Activated naive CD4-positive, alpha-beta T cell treated with anti-CD3 and anti-CD28 coated beads for 36 hours (primary cell): ENCODE measurements at regions not wholly inside any gene's neighbourhood (a gene's known extent, or its start where the extent isn't known, plus 50 kb on each side); places are given as distances from the start of the nearest gene placed in this dataset.

Experiments used
- CTCF ChIA-PET: fragments of 350-600 bp; sonication (Branson Sonifier 250); formaldehyde crosslinking; loops from one replicate; lab custom pipeline; 2021; ENCODE audit warnings: antibody characterized with exemption; lab: Charles Lee
- DNase-seq: peaks from one replicate; pipeline ENCODE4 v3.0.0-alpha.2; 2020
- H3K27ac Mint-ChIP-seq: one replicate; pipeline ENCODE4 v1.8.0; 2021; ENCODE audit warnings: mild to moderate bottlenecking, mixed read lengths
- H3K27me3 Mint-ChIP-seq: one replicate; pipeline ENCODE4 v1.8.0; 2021; ENCODE audit warnings: low read depth, mixed read lengths
- H3K36me3 Mint-ChIP-seq: one replicate; pipeline ENCODE4 v1.8.0; 2021; ENCODE audit warnings: low read depth, mixed read lengths
- H3K4me1 Mint-ChIP-seq: one replicate; pipeline ENCODE4 v1.8.0; 2021; ENCODE audit warnings: low read depth, mixed read lengths
- H3K4me3 Mint-ChIP-seq: one replicate; pipeline ENCODE4 v1.8.0; 2021; ENCODE audit warnings: mild to moderate bottlenecking, moderate library complexity, mixed read lengths
- H3K9me3 Mint-ChIP-seq: one replicate; pipeline ENCODE4 v1.8.0; 2021; ENCODE audit warnings: mixed read lengths
- intact Hi-C: fragments of 100-400 bp; cut with micrococcal nuclease; formaldehyde crosslinking; loops from one replicate; pipeline ENCODE4 v1.15.1; 2023

DNA sequence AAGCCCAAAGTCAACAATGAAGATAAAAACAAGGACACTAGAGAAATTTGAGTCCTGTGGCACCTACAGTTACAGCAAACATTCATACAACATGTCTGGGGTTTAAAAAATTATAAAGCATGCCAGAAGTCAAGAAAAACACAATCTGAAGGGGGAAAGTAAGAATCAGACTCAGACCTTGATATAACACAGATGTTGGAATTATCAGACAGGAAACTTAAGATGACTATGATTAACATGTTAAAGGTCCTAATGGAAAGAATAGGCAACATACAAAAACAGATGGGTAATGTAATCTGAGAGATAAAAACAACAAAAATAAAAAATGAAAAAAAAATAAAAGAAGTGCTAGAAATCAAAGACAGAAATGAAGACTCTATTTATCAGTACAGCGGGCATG lies 446.5 kb downstream of the SPRY1 start:
- no peaks in the 10 kb centered on the region for H3K27me3 Mint-ChIP-seq
- H3K27ac Mint-ChIP-seq, result no peak overlapping the region
- no peaks in the 10 kb centered on the region for H3K9me3 Mint-ChIP-seq
- no peaks in the 10 kb centered on the region for H3K36me3 Mint-ChIP-seq
- no peak for DNase-seq
- CTCF ChIA-PET, result no interaction called here
- H3K4me1 Mint-ChIP-seq, result no peaks in the 10 kb centered on the region
- intact Hi-C loops, result no loop called here
- no peak overlapping the region for H3K4me3 Mint-ChIP-seq

DNA sequence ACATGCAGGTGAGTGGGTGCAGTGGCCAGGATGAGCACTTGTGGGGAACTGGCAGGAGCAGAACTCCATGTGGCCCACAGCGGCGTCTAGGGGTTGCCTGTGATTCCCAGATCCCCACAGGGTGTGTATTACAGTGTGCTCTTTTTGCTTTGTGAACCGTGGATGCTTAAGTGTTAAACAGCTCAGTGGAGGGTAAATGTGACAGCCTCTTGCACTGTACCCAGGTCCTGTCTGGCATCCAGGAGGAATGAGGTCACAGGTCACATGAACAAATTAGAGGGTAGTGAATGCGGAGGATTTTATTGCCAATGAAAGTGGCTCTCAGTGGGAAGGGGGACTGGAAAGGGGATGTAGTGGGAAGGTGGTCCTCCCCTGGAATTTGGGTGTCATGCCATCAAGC lies 447.8 kb downstream of the SPRY1 start:
- Mint-ChIP-seq H3K9me3 (no peaks in the 10 kb centered on the region), H3K36me3 (no peaks in the 10 kb centered on the region), H3K27me3 (no peaks in the 10 kb centered on the region), H3K27ac (no peak overlapping the region), H3K4me3 (no peak overlapping the region), H3K4me1 (no peaks in the 10 kb centered on the region)
- intact Hi-C loops, result no loop called here
- CTCF ChIA-PET, result no interaction called here
- no peak for DNase-seq

DNA sequence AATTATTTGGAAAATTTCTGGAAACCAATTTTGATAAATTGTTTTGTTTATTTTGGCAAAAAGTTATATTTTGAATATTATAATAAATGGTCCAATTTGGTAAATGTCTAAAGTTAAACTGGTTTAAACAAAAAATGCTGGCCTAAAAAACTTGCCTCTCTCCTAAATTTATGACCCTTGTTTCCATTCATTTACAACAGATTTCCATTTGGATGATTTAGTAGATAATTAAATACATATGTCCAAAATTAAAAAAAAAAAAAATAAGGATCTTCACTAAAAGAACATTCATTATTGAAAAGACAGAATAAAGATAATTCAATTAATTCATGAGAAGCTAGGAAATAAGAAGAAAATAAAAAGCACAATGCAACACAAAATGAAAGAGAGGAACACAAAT lies 449.5 kb downstream of the SPRY1 start:
- H3K36me3 Mint-ChIP-seq, result no peaks in the 10 kb centered on the region
- no peak overlapping the region for H3K4me3 Mint-ChIP-seq
- CTCF ChIA-PET, result no interaction called here
- H3K4me1 Mint-ChIP-seq, result no peaks in the 10 kb centered on the region
- intact Hi-C loops, result no loop called here
- H3K27ac Mint-ChIP-seq, result no peak overlapping the region
- no peaks in the 10 kb centered on the region for H3K27me3 Mint-ChIP-seq
- no peaks in the 10 kb centered on the region for H3K9me3 Mint-ChIP-seq
- no peak for DNase-seq

DNA sequence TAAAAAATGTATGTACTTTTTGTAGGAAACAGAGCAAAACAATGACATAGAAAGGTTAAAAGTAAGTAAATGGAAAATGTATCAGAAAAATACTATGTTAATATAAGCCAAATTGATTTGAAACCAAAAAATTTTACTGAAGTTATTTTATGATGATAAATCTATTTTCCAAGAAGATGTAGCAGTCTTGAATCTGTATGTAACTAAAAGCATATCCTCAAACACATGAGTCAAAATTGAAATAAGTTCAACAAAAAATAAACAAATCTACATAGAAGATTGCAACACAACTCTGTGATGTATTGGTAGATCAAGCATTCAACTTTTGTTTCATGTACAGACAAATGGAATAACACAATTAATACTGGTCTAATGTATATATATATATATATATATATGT lies 450.0 kb downstream of the SPRY1 start:
- H3K27ac Mint-ChIP-seq, result no peak overlapping the region
- CTCF ChIA-PET, result no interaction called here
- no peaks in the 10 kb centered on the region for H3K36me3 Mint-ChIP-seq
- no peak for DNase-seq
- intact Hi-C loops, result no loop called here
- no peaks in the 10 kb centered on the region for H3K27me3 Mint-ChIP-seq
- no peak overlapping the region for H3K4me3 Mint-ChIP-seq
- no peaks in the 10 kb centered on the region for H3K4me1 Mint-ChIP-seq
- H3K9me3 Mint-ChIP-seq, result no peaks in the 10 kb centered on the region

DNA sequence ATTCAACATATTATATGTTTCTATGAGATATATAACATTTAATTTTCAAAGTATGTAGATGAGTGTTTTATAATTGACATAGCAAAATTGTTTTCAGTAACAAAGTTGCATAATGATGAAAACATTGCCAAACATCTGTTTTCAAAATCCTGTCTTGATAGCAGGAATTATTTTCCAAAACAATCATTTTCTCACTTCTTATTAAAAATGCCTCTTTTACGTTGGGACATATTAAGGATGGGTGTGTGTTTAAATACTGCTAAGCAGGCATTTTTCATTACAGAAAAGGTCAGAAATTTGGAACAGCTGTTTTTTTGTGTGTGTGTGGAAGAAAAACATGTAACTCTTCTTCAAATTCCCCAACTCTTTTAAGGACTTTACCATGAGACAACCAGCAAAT lies 452.0 kb downstream of the SPRY1 start:
- no peak for DNase-seq
- Mint-ChIP-seq H3K9me3 (no peaks in the 10 kb centered on the region), H3K4me1 (no peaks in the 10 kb centered on the region), H3K27me3 (no peaks in the 10 kb centered on the region), H3K27ac (no peak overlapping the region), H3K36me3 (no peaks in the 10 kb centered on the region), H3K4me3 (no peak overlapping the region)
- intact Hi-C loops, result no loop called here
- CTCF ChIA-PET, result no interaction called here

DNA sequence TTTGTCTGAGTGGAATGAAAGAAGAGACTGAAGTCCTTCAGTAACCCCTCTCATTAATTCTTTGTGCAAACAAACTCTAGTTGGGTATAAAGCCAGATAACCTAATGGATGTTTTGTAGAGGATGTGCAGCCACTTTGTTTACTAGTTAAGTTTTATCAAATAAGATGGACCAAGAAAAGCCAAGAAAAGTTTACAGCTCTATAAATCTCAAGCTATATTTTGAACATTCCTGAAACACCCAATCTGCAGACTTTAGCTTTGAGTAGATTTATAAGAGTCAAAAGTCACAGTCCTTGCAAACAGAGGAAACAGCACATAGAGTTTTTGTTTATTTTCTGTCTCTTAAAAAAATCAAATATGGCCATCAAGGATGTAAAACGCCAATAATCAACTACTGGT lies 452.9 kb downstream of the SPRY1 start:
- CTCF ChIA-PET, result interaction anchor here (0.7 kb wide), 1 partner anchor 14 kb away, joined by 3 read pairs; no protein-coding TSS in a partner anchor
- Mint-ChIP-seq H3K4me1 (no peaks in the 10 kb centered on the region), H3K9me3 (no peaks in the 10 kb centered on the region), H3K27me3 (no peaks in the 10 kb centered on the region), H3K4me3 (no peak overlapping the region), H3K36me3 (no peaks in the 10 kb centered on the region), H3K27ac (no peak overlapping the region)
- intact Hi-C loops, result no loop called here
- no peak for DNase-seq

DNA sequence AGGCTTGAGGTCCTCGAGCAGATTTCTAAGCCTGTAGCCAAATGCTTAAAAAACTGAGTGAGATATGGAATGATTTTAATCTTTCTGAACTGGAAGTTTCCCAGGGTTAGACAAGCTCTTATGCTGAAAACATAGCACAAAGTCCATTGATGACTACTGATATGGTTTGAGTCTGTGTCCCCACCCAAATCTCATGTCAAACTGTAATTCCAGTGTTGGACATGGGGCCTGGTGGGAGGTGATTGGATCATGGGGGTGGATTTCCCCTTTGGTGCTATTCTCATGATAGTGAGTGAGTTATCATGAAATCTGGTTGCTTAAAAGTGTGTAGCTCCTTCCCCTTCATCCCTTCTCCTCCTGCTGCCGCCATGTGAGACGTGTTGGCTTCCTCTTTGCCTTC lies 454.9 kb downstream of the SPRY1 start:
- H3K27me3 Mint-ChIP-seq, result no peaks in the 10 kb centered on the region
- no peak overlapping the region for H3K4me3 Mint-ChIP-seq
- no peaks in the 10 kb centered on the region for H3K9me3 Mint-ChIP-seq
- H3K36me3 Mint-ChIP-seq, result no peaks in the 10 kb centered on the region
- H3K4me1 Mint-ChIP-seq, result no peaks in the 10 kb centered on the region
- H3K27ac Mint-ChIP-seq, result no peak overlapping the region
- no peak for DNase-seq
- CTCF ChIA-PET, result no interaction called here
- intact Hi-C loops, result no loop called here

DNA sequence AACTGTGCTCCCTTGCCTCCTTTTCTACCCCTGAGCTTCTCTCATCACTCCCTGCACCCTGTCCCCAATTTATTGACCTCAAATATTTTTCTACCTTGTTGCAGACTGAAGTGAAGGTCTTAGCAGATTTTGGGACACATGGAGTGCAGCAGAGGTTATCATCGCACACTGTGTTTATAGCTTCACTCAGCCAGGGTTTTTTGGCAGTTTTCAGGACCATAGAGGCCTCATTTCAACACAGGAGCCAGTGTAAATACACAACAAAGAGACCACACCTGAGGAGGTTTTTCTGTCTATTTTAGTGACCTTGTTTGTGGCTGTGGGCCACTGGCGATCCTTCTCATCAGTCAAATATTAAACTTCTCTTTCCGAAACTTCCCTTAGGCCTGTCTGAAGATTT lies 457.1 kb downstream of the SPRY1 start:
- intact Hi-C loops, result no loop called here
- CTCF ChIA-PET, result no interaction called here
- H3K4me3 Mint-ChIP-seq, result no peak overlapping the region
- DNase-seq, result no peak
- H3K27me3 Mint-ChIP-seq, result peaks cover 3% of the 10 kb centered on the region
- H3K27ac Mint-ChIP-seq, result no peak overlapping the region
- H3K9me3 Mint-ChIP-seq, result no peaks in the 10 kb centered on the region
- no peaks in the 10 kb centered on the region for H3K4me1 Mint-ChIP-seq
- H3K36me3 Mint-ChIP-seq, result no peaks in the 10 kb centered on the region

DNA sequence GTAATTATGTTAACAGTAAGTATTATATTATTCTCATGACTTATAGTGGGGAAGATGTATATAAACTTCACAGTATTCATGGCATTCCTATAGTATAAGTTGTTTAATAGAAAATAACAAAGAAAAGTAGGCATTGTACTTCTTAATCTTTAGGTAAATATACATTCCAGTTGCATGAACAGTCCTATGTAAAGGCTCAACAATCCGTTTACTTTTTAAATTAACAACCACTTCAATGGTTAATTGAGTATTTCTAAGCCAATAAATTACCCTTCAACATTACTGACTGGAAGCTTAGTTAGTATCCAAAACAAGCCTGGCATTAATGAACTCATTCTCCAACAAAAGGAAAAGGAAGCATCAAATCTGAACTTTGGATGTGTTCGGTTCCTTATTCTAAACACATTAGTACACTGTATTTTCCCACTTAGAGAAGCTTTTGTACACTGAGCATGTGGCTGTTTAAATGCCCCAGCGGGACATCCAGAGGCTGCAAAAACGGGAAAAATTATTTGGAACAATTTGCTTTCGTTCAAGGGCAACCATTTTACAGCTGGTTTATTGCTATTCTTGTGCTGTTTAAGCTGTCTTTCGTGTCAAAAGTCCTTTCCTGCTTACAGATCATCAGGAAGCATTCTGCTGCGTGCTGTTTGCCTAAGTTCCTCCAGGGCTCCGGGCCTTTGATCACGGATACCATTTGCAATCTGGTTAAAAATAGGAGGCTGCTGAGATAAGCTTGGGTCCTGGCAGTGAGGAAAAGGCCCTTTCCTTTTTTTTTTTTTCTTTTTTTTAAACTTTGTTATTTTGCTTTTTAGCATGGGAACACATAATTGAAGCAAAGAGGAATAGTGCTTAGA lies 460.3 kb downstream of the SPRY1 start:
- no peak overlapping the region for H3K4me3 Mint-ChIP-seq
- DNase-seq, result no peak
- CTCF ChIA-PET, result no interaction called here
- no peaks in the 10 kb centered on the region for H3K9me3 Mint-ChIP-seq
- no peaks in the 10 kb centered on the region for H3K4me1 Mint-ChIP-seq
- intact Hi-C loops, result no loop called here
- no peak overlapping the region for H3K27ac Mint-ChIP-seq
- peaks cover 3% of the 10 kb centered on the region for H3K27me3 Mint-ChIP-seq
- no peaks in the 10 kb centered on the region for H3K36me3 Mint-ChIP-seq

DNA sequence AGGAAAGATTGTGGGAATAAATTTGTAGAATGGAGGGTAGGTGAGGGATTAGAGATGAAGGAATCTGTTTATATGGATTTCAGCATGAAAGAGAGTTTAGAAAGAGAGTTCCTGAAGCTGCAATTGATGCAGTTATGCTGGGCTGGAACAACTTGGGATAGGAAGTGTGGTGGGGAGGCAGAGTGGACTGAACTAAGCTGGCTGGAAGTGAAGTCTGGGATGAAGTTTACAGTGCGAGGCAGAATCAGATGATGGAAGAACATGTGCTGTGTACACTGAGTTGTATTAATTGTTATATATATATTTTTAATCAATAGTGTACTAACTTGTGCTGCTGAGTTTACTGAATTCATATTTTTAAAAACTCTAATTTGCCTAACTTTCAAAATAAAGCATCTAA lies 461.9 kb downstream of the SPRY1 start:
- Mint-ChIP-seq H3K27ac (no peak overlapping the region), H3K9me3 (no peaks in the 10 kb centered on the region), H3K27me3 (peaks cover 3% of the 10 kb centered on the region), H3K4me1 (no peaks in the 10 kb centered on the region), H3K4me3 (no peak overlapping the region), H3K36me3 (no peaks in the 10 kb centered on the region)
- intact Hi-C loops, result no loop called here
- DNase-seq, result no peak
- CTCF ChIA-PET, result no interaction called here

DNA sequence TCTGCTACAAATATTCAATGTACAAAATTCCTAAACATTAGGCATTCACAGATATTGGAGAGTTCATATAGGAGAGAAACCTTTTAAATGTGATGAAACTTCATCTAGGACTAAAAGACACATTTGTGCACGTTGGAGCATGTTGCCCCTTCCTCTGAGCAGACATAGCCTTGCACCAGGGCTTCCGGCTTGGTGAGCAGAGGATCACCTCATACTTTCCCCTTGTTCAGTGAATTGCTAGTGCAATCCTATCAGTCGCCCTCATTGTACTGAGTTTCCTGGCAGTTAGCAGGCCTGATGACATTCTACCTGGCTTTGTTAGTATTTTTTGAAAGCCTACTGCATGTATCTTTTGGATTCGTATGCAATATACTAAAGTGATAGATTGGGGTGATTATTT lies 466.2 kb downstream of the SPRY1 start:
- CTCF ChIA-PET, result no interaction called here
- Mint-ChIP-seq H3K4me3 (no peak overlapping the region), H3K27ac (no peak overlapping the region), H3K36me3 (no peaks in the 10 kb centered on the region), H3K4me1 (no peaks in the 10 kb centered on the region), H3K9me3 (no peaks in the 10 kb centered on the region), H3K27me3 (peaks cover 3% of the 10 kb centered on the region)
- DNase-seq, result no peak
- intact Hi-C loops, result no loop called here

DNA sequence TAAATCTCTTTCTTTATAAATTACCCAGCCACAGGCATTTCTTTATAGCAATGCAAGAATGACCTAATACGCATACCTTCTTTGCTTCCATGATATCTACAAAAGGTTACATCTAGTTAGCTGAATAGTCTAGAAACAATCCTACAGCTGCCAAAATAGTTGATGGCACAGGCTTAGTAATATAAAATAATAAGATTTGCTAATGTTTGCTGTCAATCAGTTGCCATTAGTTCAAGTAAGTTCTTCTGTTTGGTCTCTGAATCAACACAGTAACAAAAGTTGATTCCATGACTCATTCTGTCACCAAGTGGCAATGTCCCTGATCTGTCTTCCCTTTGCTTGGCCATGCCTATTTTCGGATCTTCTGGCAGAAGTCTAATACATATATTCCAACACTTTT lies 470.2 kb downstream of the SPRY1 start:
- CTCF ChIA-PET, result no interaction called here
- Mint-ChIP-seq H3K27ac (no peak overlapping the region), H3K36me3 (no peaks in the 10 kb centered on the region), H3K4me3 (no peak overlapping the region), H3K4me1 (no peaks in the 10 kb centered on the region), H3K9me3 (no peaks in the 10 kb centered on the region), H3K27me3 (no peaks in the 10 kb centered on the region)
- intact Hi-C loops, result no loop called here
- DNase-seq, result no peak

DNA sequence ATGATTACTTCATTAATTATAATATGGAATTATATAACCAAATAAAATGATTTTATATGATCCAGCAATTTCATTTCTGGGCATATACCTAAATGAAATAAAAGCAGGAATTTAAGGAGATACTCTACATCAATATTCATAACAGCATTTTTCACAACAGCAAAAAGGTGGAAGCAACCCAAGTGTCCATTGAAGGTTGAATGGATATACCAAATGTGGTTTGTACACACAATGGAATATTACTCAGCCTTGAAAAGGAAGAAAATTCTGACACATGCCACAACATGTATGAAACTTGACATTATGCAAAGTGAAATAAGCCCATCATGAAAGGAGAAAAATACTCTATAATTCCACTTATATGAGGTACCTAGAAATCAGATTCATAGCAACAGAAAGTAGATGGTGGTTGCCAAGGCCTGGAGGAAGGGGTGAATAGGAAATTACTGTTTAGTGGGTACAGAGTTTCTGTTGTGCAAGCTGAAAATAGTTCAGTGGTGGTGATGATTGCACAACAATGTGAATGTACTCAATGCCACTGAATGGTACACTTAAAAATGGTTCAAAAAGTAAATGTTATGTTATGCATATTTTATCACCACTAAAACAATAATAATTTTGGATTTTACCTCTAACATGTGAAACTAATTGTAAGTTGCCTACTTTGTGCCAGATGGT lies 471.5 kb downstream of the SPRY1 start:
- no peaks in the 10 kb centered on the region for H3K36me3 Mint-ChIP-seq
- H3K9me3 Mint-ChIP-seq, result no peaks in the 10 kb centered on the region
- no peaks in the 10 kb centered on the region for H3K4me1 Mint-ChIP-seq
- intact Hi-C loops, result no loop called here
- CTCF ChIA-PET, result no interaction called here
- H3K27me3 Mint-ChIP-seq, result no peaks in the 10 kb centered on the region
- no peak overlapping the region for H3K27ac Mint-ChIP-seq
- H3K4me3 Mint-ChIP-seq, result no peak overlapping the region
- no peak for DNase-seq
